ENCODE measurements at regions not wholly inside any gene's neighbourhood (a gene's known extent, or its start where the extent isn't known, plus 50 kb on each side); places are given as distances from the start of the nearest gene placed in this dataset.

GRCh38 chr10:61564444-61564843, 98.3 kb upstream of the CABCOCO1 start:
- TF ChIP-seq CTCF (IDR thresholded peaks at IDR 0.05) (no peak), POLR2A (IDR thresholded peaks at IDR 0.05) (no peak)
